Esophagus squamous epithelium (tissue), 4 donors: ENCODE measurements at regions not wholly inside any gene's neighbourhood (a gene's known extent, or its start where the extent isn't known, plus 50 kb on each side); places are given as distances from the start of the nearest gene placed in this dataset.

Experiments
- CTCF ChIP-seq, 6 experiments: fragments of 450-650 bp in 4 of 6; fragments of 200-600 bp in 2 of 6; sonication (generic) in 2 of 6; IDR thresholded peaks; one replicate each; pipeline ENCODE4 v1.5.1; 2016 to 2019; ENCODE audit warnings: antibody characterized with exemption in 6 of 6, mild to moderate bottlenecking in 4 of 6, moderate library complexity in 4 of 6
- POLR2A ChIP-seq, 4 donors: fragments of 450-650 bp; IDR thresholded peaks; one replicate each; pipeline ENCODE4 v1.6.1; 2017; ENCODE audit warnings: antibody characterized with exemption in 4 of 4, mild to moderate bottlenecking in 4 of 4, moderate library complexity in 3 of 4

GRCh38 chr2:9737053-9737875 is 106.0 kb upstream of the TAF1B start:
- no peak for TF ChIP-seq CTCF (IDR thresholded peaks at IDR 0.05)
- TF ChIP-seq POLR2A (IDR thresholded peaks at IDR 0.05), result no peak
